HG03439 (cell line): ENCODE measurements at regions not wholly inside any gene's neighbourhood (a gene's known extent, or its start where the extent isn't known, plus 50 kb on each side); places are given as distances from the start of the nearest gene placed in this dataset.

Source experiments
- ATAC-seq: cut with Tn5 transposase; IDR thresholded peaks from one replicate; pipeline ENCODE4 v1.9.1; 2021; ENCODE audit warnings: mild to moderate bottlenecking, moderate library complexity; ENCODE audit not compliant: unreplicated experiment

DNA sequence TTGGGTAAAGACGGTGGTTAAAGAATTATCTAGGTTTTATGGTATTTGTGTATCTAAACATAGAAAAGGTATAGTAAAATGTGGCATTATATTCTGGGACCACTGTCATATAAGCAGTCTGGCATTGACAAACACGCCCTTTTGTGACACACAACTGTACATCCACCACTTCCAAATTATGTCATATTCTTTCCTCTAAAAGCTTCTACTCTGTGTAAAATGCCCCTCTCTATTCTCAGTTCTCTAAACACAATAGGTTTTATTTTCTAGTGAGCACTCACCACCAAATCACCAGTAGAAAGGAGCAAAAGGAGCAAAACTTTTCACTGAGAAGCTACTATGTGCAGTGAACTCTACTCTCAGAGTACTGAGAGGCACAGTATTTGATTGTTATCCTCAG, 88.1 kb upstream of the PIEZO2 start:
- ATAC-seq = no peak

DNA sequence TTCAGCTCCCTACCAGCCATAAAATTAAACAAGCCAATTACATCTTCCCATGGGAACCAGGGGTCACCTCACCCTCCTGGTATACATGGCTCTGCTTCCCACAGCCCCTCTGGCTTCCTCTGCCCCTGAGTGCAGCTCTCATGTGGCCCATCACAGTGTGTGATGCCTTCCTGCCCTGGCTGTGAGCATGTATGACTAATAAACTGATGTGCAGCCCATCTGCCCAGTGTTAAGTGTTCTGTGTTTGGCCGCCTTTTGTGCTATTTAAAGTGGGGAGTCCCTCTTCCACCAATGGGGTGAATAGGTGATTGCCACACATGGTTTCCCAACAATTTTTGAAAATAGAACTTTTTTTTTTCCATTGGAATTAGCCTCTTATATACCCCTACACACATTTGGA, 87.7 kb upstream of the PIEZO2 start:
- no peak for ATAC-seq

DNA sequence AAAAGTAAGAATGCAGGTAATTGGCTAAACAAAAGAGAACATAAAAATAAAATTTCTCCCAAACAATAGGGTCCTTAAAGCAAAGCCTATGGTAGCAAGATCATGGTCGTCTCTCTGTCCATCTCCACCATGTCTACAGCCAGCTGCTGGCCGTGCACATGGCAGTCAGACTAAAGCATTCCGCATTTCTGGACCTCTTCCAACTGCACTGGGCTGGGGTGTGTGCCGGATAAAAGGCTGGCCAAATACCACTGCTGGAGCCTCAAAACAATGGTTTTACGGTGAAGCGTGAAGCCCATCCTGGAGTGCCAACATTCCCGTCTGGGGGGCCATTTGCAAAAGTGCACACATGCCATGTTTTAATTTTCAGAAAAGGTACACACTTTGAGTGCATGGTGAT, 74.8 kb upstream of the PIEZO2 start:
- ATAC-seq = no peak

DNA sequence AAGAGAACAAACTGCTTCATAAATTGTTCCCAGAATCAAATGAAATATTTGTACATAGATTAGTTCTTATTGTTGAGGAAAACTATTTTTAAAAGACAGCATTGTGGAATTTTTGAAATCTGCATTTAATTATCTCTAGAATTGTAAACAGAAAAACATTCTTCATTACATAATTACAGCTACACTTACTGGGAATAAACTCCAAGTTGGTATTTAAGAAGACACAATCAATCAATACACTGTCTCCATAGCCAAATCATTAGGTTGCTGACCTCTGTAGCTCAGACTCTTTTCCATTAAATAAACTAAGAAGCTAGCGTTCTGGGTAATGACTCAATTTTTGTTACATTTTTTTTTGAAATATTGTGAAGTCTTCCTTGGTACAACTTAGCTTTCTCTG, 70.2 kb upstream of the PIEZO2 start:
- no peak for ATAC-seq

DNA sequence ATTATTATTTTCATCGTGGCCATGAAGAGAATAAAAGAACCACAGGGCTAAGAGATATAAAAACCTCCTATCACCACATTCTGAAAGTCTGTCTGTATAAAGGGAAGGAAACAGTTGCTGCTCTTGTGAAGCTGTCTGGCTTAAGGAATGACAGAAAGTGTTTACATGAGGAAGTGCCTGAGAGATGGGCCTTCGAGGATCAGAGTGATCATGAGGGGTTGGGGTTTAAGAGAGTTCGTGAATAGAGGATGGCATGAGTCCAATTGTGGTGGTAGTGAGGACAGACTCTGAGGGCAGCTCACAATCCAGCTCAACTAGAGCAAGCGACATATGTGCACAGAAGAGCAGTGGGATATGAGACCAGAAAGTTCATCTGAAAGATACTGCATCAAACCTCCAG, 65.8 kb upstream of the PIEZO2 start:
- no peak for ATAC-seq

DNA sequence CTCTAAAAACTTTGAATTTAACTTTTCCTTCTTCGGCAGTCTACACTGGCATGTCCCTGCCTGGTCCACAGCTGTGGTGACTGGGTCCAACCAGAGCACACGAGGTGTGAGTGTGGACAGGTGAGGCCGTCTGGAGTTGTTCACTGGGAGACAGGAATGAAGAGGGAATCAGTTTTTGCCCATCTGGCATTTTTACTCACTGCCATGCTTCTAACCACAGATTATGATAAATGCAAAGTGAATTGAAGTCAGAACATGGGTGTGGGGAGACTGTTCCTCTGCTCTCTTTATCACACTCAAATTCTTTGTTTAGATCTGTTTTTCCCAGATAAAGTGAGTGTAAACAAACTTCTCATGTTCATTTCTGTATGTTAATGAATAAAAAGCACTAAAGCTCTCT, 54.7 kb upstream of the PIEZO2 start:
- no peak for ATAC-seq

DNA sequence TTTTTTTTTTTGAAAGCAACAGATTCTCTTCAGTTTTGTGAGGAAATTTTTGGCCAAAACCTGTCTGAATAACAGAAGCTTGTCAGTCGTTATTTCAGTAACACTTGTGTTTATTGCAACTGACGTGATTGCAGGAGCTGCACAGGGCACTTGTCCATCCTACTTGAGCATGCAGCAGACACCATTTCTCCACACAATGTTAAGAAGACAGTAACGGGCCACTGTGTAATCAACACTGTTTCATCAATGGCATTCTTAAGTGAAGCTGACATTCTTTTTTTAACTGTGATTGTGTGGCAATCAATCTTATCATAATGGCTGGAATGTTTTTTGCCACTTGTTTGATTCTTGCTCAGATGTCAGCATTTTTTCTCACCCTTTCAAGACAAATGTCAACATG, 50.1 kb upstream of the PIEZO2 start:
- ATAC-seq = no peak
